ENCODE measurements at regions not wholly inside any gene's neighbourhood (a gene's known extent, or its start where the extent isn't known, plus 50 kb on each side); places are given as distances from the start of the nearest gene placed in this dataset.

GRCh38 chr15:70237626-70238025 is 139.9 kb upstream of the TLE3 start:
- TF ChIP-seq, protein P1, sequence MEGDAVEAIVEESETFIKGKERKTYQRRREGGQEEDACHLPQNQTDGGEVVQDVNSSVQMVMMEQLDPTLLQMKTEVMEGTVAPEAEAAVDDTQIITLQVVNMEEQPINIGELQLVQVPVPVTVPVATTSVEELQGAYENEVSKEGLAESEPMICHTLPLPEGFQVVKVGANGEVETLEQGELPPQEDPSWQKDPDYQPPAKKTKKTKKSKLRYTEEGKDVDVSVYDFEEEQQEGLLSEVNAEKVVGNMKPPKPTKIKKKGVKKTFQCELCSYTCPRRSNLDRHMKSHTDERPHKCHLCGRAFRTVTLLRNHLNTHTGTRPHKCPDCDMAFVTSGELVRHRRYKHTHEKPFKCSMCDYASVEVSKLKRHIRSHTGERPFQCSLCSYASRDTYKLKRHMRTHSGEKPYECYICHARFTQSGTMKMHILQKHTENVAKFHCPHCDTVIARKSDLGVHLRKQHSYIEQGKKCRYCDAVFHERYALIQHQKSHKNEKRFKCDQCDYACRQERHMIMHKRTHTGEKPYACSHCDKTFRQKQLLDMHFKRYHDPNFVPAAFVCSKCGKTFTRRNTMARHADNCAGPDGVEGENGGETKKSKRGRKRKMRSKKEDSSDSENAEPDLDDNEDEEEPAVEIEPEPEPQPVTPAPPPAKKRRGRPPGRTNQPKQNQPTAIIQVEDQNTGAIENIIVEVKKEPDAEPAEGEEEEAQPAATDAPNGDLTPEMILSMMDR (IDR thresholded peaks at IDR 0.05) = no peak
- no peak for TF ChIP-seq POLR2A (IDR thresholded peaks at IDR 0.05)
